Activated B cell treated with CpG ODN at 0.5 μM for 24 hours (primary cell): ENCODE measurements at regions not wholly inside any gene's neighbourhood (a gene's known extent, or its start where the extent isn't known, plus 50 kb on each side); places are given as distances from the start of the nearest gene placed in this dataset.

Experiments used
- ATAC-seq: fragments of 200-7000 bp; cut with Tn5 transposase; one replicate; pipeline ENCODE4 v1.10.0; 2021; ENCODE audit warnings: low read depth, mild to moderate bottlenecking, moderate library complexity
- CTCF ChIA-PET: fragments of 350-600 bp; sonication (Branson Sonifier 250); formaldehyde crosslinking; loops from one replicate; lab custom pipeline; 2021; ENCODE audit warnings: antibody characterized with exemption; lab: Charles Lee
- POLR2A ChIA-PET: fragments of 350-600 bp; sonication (Branson Sonifier 250); formaldehyde crosslinking; loops from one replicate; lab custom pipeline; 2021; ENCODE audit warnings: antibody characterized with exemption; lab: Charles Lee
- DNase-seq: peaks from one replicate; pipeline ENCODE4 v3.0.0; 2022
- H3K27ac Mint-ChIP-seq: one replicate; pipeline ENCODE4 v1.8.0; 2020; ENCODE audit warnings: mixed read lengths
- H3K27me3 Mint-ChIP-seq: one replicate; pipeline ENCODE4 v1.8.0; 2021; ENCODE audit warnings: mixed read lengths
- H3K36me3 Mint-ChIP-seq: one replicate; pipeline ENCODE4 v1.8.0; 2021; ENCODE audit warnings: low read depth, mixed read lengths
- H3K4me1 Mint-ChIP-seq: one replicate; pipeline ENCODE4 v1.8.0; 2021; ENCODE audit warnings: mixed read lengths
- H3K4me3 Mint-ChIP-seq: one replicate; pipeline ENCODE4 v1.8.0; 2020; ENCODE audit warnings: mild to moderate bottlenecking, mixed read lengths
- H3K9me3 Mint-ChIP-seq: one replicate; pipeline ENCODE4 v1.8.0; 2020; ENCODE audit warnings: mixed read lengths
- intact Hi-C: fragments of 100-400 bp; cut with micrococcal nuclease; formaldehyde crosslinking; loops from one replicate; pipeline ENCODE4 v1.15.1; 2024
- TF ChIP-seq, protein P1 (sequence below): fragments of 200-600 bp; IDR thresholded peaks from one replicate; pipeline ENCODE4 v1.8.0; 2022; ENCODE audit warnings: antibody characterized with exemption, mild to moderate bottlenecking

DNA sequence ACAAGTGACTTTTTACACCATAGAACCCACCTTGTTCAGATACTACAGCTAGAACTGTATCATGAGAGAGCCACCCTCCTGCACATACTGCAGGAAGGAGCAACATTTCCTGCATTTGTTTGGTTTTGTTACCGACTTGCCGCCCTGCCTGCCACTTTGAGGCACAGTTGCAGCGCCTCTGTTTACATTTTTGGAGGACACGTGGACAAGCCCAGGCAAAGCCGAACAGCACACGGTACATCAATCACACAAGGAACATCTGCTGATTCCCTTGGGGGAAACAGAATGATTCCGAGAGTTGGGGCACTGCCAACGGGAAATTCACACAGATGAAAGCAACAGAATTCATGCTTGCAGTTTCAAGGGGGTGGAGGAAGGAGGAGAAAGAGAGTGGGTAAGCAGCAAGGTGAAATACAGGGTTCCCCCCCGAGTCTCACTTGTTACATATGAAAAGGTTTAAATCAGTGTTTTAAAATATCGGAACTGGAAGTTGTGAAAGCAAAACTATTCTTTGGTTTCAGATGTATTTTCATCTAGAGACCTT lies 110.7 kb downstream of the BTG1 start:
- POLR2A ChIA-PET, result interaction anchor here (1.0 to 2.6 kb wide), 2 partner anchors 110 to 138 kb away, joined by 3 to 12 read pairs; partner anchors contain the start of gene BTG1
- Mint-ChIP-seq H3K27me3 (no peaks in the 10 kb centered on the region), H3K4me3 (peak overlapping the region; percentile 67), H3K9me3 (peaks cover 2% of the 10 kb centered on the region), H3K36me3 (no peaks in the 10 kb centered on the region), H3K27ac (peak overlapping the region; percentile 86), H3K4me1 (peaks cover 65% of the 10 kb centered on the region)
- TF ChIP-seq, protein P1, sequence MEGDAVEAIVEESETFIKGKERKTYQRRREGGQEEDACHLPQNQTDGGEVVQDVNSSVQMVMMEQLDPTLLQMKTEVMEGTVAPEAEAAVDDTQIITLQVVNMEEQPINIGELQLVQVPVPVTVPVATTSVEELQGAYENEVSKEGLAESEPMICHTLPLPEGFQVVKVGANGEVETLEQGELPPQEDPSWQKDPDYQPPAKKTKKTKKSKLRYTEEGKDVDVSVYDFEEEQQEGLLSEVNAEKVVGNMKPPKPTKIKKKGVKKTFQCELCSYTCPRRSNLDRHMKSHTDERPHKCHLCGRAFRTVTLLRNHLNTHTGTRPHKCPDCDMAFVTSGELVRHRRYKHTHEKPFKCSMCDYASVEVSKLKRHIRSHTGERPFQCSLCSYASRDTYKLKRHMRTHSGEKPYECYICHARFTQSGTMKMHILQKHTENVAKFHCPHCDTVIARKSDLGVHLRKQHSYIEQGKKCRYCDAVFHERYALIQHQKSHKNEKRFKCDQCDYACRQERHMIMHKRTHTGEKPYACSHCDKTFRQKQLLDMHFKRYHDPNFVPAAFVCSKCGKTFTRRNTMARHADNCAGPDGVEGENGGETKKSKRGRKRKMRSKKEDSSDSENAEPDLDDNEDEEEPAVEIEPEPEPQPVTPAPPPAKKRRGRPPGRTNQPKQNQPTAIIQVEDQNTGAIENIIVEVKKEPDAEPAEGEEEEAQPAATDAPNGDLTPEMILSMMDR, result no peak
- intact Hi-C loops, result loop anchor here (1.0 to 5.0 kb wide), 7 partner anchors 14 to 431 kb away; no protein-coding TSS in a partner anchor
- ATAC-seq (peak; percentile 91), DNase-seq (peak; percentile 50)
- CTCF ChIA-PET, result no interaction called here

DNA sequence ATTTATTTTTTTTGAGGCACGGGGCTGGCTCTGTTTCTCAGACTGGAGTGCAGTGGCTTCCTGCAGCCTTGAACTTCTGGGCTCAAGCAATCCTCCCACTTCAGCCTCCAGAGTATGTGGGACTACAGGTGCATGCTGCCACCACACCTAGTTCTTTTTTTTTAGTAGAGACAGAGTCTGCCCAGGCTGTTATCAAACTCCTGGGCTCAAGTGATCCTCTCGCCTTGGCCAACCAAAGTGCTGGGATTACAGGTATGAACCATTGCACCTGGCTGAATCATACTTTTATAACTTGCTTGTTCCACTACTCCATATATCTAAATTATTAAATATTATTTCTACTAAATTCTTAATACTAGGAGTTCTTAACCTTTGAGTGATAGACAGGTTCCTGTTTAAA lies 111.6 kb downstream of the BTG1 start:
- intact Hi-C loops, result loop anchor here (2.0 to 5.0 kb wide), 2 partner anchors 31 to 368 kb away; no protein-coding TSS in a partner anchor
- Mint-ChIP-seq H3K4me3 (no peak overlapping the region), H3K27me3 (no peaks in the 10 kb centered on the region), H3K27ac (no peak overlapping the region), H3K4me1 (peaks cover 73% of the 10 kb centered on the region), H3K9me3 (peaks cover 2% of the 10 kb centered on the region), H3K36me3 (no peaks in the 10 kb centered on the region)
- TF ChIP-seq, protein P1, result no peak
- CTCF ChIA-PET, result no interaction called here
- ATAC-seq (no peak), DNase-seq (no peak)
- POLR2A ChIA-PET, result interaction anchor here (1.0 to 2.6 kb wide), 2 partner anchors 111 to 139 kb away, joined by 3 to 12 read pairs; partner anchors contain the start of gene BTG1

DNA sequence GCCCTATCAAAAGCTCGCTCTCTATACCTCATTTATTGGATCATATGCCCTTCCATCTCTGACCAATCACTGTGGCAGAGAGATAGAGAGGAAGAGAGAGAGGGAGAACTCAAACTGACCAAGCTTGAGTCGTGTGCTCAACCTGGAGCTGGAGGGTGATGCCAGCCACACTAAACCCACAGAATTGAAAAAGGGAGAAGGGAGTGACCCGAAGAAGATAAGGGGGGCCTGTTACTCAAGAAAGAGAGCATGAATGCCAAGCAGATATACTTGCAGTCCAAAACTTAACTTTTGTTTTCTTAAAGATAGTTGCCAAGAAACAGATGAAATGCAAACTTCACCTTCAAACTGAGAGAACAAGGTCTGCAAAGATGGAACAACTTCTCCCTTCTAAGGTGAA lies 112.7 kb downstream of the BTG1 start:
- no peaks in the 10 kb centered on the region for H3K36me3 Mint-ChIP-seq
- TF ChIP-seq, protein P1, result no peak
- peaks cover 74% of the 10 kb centered on the region for H3K4me1 Mint-ChIP-seq
- H3K9me3 Mint-ChIP-seq, result peaks cover 2% of the 10 kb centered on the region
- no peaks in the 10 kb centered on the region for H3K27me3 Mint-ChIP-seq
- DNase-seq (no peak), ATAC-seq (no peak)
- CTCF ChIA-PET, result no interaction called here
- H3K27ac Mint-ChIP-seq, result no peak overlapping the region
- H3K4me3 Mint-ChIP-seq, result no peak overlapping the region
- POLR2A ChIA-PET, result interaction anchor here (1.0 kb wide), 1 partner anchor 112 kb away, joined by 3 read pairs; no protein-coding TSS in a partner anchor
- intact Hi-C loops, result loop anchor here (5.0 kb wide), 1 partner anchor 369 kb away; no protein-coding TSS in a partner anchor

DNA sequence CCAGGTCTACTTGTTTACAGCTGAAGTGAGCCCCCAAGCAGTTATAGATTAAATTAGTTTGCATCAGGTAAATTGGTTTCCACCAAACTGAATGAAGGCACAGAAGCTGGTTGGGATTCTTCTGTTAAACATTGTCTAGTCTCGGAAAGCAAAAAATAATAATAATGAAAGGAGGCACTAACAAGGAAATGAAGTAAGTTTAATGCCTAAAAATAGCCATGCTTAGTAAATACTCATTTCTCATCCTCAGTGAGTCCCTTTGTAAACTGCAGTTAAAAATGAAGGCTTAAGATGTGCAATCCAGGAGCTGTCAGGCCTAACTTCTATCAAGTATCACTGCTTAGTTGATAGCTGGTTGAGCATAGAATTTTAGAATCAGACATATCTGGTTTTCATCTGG lies 113.5 kb downstream of the BTG1 start:
- peaks cover 2% of the 10 kb centered on the region for H3K9me3 Mint-ChIP-seq
- no peaks in the 10 kb centered on the region for H3K27me3 Mint-ChIP-seq
- POLR2A ChIA-PET, result interaction anchor here (0.9 to 1.0 kb wide), 2 partner anchors 9 to 113 kb away, joined by 3 to 12 read pairs; no protein-coding TSS in a partner anchor
- H3K4me3 Mint-ChIP-seq, result no peak overlapping the region
- CTCF ChIA-PET, result no interaction called here
- DNase-seq (no peak), ATAC-seq (no peak)
- H3K27ac Mint-ChIP-seq, result peak overlapping the region; percentile 38
- H3K4me1 Mint-ChIP-seq, result peaks cover 74% of the 10 kb centered on the region
- intact Hi-C loops, result loop anchor here (5.0 kb wide), 1 partner anchor 370 kb away; no protein-coding TSS in a partner anchor
- TF ChIP-seq, protein P1, result no peak
- no peaks in the 10 kb centered on the region for H3K36me3 Mint-ChIP-seq

DNA sequence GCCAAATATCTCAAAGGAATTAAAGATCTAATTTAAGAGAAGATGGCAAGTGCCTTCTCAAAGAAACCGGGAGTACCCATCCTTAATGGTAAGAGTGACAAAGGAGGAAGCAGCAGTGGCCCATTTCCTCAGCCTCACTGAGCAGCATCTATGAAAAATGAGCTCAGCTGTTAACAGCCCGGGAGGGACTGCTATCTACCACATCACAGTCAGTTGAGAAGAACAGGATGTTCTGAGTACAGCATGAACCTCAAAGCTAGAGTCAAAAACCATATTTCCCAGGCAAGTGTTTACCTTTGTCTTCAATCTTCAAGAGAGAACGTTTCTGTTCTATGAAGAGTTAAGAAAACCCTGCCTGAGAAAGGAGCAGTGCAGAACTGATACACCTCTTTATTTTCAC lies 115.0 kb downstream of the BTG1 start:
- peaks cover 62% of the 10 kb centered on the region for H3K4me1 Mint-ChIP-seq
- peak overlapping the region; percentile 41 for H3K4me3 Mint-ChIP-seq
- DNase-seq (no peak), ATAC-seq (peak; percentile 41)
- intact Hi-C loops, result loop anchor here (5.0 kb wide), 1 partner anchor 372 kb away; no protein-coding TSS in a partner anchor
- H3K9me3 Mint-ChIP-seq, result peaks cover 2% of the 10 kb centered on the region
- H3K27ac Mint-ChIP-seq, result peak overlapping the region; percentile 69
- H3K36me3 Mint-ChIP-seq, result no peaks in the 10 kb centered on the region
- ChIA-PET POLR2A (interaction anchor here (0.6 to 1.7 kb wide), 9 partner anchors 11 to 415 kb away, joined by 3 to 13 read pairs (median 5); partner anchors contain the start of gene BTG1), CTCF (interaction anchor here (0.8 to 1.3 kb wide), 4 partner anchors 17 to 648 kb away, joined by 3 read pairs; no protein-coding TSS in a partner anchor)
- H3K27me3 Mint-ChIP-seq, result no peaks in the 10 kb centered on the region
- TF ChIP-seq, protein P1, result no peak
